MM.1S (cell line): ENCODE measurements at regions not wholly inside any gene's neighbourhood (a gene's known extent, or its start where the extent isn't known, plus 50 kb on each side); places are given as distances from the start of the nearest gene placed in this dataset.

Experiments
- CTCF ChIP-seq: fragments of 300-600 bp; sonication (generic); IDR thresholded peaks from 2 replicates; pipeline ENCODE4 v1.5.1; 2016; ENCODE audit warnings: antibody characterized with exemption, low read length, mixed read lengths
- EZH2 ChIP-seq: fragments of 300-600 bp; sonication (generic); optimal IDR thresholded peaks from 2 replicates; pipeline ENCODE3; 2017; ENCODE audit warnings: low read depth, mild to moderate bottlenecking, antibody characterized with exemption, low read length, mixed read lengths

- no peak for TF ChIP-seq CTCF
- TF ChIP-seq EZH2: no peak
Measured at GRCh38 chr3:128547368-128547987, 54.5 kb upstream of the GATA2 start.
